IPS-NIHi7 (cell line): ENCODE measurements at regions not wholly inside any gene's neighbourhood (a gene's known extent, or its start where the extent isn't known, plus 50 kb on each side); places are given as distances from the start of the nearest gene placed in this dataset.
"Not testable (repeated sequence)": the region's sequence is repeated elsewhere in the genome, so short reads cannot be mapped to it uniquely, and the experiment has no call there.

Source experiments
- DNase-seq: peaks from one replicate; pipeline ENCODE4 v3.0.0; 2012; ENCODE audit warnings: mixed read lengths; ENCODE audit errors: extremely low spot score

DNA sequence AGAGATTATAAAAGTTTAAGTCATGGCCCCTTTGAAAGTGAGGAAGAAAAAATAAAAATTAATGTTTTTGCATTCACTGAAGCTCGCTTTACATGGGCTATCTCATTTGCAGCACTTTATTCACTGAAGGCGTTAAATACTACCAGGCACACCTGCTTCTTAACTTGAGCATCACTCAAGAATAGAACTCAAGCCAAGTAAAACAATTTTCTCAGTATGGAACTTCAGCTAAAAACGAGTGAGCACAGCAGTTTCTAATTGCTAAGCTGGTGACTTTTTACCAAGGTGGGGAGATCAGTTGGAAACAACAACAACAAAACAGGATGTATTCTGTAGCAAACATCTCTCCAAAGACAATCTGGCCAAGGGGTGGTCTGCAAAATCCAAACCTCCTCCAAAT is 405.6 kb downstream of the RAB38 start:
- DNase-seq, result no peak

- no peak for DNase-seq
Measured at GRCh38 chr11:87767615-87768014, 407.6 kb downstream of the RAB38 start.

- DNase-seq, result not testable (repeated sequence)
Measured at GRCh38 chr11:87764075-87764474, 411.2 kb downstream of the RAB38 start.

DNA sequence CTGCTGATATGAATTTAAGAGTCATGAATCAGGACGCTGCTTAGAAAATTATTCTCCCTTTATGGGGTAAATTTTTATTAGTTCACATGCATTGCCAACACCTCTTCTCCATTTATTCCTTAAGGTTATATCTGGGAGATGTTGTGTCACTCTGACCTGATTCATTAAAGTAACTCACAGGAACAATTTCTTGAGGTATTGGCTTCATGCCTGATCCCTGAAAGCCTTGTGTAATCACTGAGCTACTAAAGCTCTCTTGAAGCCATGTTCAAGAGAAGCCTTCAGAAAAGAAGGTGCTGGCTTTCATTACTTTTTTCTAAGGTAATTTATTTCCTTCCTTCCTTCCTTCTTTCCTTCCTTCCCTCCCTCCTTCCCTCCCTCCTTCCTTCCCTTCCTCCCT is 420.6 kb downstream of the RAB38 start:
- no peak for DNase-seq

DNA sequence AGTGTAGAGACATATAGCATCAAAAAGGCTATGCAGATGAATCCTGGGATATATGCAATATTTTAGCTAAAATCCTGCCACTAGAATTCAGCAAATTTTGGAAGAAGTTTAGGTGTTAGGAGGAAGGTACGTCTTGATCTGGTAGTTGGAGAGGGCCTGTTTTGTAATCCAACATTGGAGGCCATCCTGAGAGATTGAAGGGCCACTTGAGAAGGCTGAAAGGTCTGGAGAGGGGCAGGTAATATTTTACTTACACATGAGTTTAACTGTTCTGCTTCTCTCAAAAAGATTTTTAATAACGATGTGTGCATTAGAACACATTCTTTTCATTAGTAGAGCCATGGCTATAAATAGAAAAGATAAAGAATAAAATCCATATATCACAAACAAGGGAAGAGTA is 422.1 kb downstream of the RAB38 start:
- DNase-seq, result no peak

DNA sequence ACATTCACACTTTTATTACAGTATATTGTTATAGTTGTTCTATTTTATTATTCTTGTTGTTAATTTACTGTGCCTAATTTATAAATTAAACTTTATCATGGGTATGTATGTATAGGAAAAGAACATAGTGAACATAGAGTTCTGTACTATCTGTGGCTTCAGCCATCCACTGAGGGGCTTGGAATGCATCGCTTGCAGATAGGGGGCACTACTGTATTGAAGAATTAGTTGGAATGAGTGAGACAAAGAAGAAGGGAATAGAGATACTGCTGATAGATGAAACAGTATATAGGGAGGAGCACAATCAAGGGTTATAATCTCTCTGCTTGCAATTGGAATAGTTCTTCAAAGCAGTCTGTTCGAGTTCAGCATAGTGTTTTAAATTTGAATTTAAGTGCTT is 432.2 kb downstream of the RAB38 start:
- DNase-seq, result peak; percentile 35

- no peak for DNase-seq
Measured at GRCh38 chr11:87740968-87741367, 434.3 kb downstream of the RAB38 start.

- DNase-seq, result no peak
Measured at GRCh38 chr11:87740451-87740850, 434.8 kb downstream of the RAB38 start.

DNA sequence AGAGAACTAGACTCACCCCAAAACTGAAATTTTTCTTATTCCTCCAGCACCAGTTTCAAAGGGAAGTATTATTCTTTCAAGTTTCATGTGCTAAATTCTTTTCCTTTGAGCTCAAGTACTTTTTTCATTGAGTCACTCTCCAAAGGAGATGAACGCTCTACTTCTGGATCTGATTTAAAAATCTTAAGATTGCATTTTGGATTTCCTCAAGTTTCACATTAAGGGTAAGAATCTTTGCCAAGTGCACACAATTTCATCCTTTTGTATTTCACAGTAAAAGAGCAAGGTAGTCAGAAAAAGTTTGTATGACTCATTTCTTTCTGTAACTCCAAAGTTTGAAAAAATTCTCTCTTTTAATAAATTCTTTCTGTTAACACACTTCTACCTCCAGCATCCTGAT is 435.5 kb downstream of the RAB38 start:
- no peak for DNase-seq

DNA sequence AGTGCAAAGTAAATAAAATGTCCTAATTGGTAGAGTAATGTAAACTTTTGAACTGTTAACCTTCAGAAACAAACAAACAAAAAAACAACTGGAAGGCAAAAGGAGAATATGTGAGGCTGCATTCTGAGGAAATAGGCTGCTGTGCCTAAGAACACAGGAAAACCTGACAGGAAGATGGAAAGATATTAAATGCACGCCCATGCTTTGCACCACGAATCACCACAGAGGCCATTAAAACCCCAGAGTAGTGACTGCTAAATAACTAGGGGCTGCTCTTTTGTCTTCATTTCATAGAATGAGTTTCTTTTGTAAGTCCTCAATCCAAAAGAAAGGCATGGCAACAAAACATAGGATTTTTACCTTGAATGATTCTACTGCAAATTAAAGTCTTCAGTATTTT is 436.0 kb downstream of the RAB38 start:
- no peak for DNase-seq

DNA sequence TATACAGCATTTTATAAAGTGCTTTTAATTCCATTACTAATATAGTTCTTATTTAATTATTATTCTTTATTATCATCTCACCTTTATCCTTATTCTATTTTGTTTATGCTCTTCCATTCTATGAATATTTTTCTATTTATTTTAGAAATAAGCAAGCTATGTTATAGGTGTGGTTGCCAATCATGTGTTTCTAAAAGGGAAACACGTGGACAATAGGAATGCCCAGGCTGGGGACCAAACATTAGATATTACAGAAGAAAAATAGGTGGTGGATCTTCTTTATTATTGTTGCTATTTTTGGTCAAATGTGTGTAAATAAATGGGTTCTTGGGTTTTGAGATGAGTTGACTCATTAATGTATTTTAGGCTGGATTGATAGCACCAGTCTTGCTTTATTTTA is 438.3 kb downstream of the RAB38 start:
- DNase-seq, result no peak

GRCh38 chr11:87726506-87726905 is 448.7 kb downstream of the RAB38 start:
- no peak for DNase-seq

DNA sequence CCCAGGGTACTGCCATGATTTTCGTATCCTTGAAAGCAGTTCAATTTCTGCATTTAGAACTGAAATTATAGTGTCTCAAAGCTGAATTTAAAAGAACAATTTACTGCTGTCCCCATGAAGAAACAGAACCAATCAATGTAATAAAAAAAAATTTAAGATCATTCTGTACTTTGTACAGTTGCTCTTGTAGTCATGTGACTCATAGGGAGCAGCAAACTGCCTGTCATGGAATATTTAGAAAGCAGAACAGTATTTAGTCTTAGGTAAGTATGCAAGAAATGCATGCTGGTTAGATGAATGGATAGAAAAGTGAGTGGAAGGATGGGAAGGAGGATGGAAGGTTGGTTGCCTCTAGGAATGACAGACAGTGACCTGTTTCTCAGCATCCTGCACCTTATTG is 450.9 kb downstream of the RAB38 start:
- DNase-seq, result no peak

- DNase-seq, result peak; percentile 46
Measured at GRCh38 chr11:87722756-87723565, 452.3 kb downstream of the RAB38 start.

GRCh38 chr11:87719326-87720073 is 455.7 kb downstream of the RAB38 start:
- no peak for DNase-seq

DNA sequence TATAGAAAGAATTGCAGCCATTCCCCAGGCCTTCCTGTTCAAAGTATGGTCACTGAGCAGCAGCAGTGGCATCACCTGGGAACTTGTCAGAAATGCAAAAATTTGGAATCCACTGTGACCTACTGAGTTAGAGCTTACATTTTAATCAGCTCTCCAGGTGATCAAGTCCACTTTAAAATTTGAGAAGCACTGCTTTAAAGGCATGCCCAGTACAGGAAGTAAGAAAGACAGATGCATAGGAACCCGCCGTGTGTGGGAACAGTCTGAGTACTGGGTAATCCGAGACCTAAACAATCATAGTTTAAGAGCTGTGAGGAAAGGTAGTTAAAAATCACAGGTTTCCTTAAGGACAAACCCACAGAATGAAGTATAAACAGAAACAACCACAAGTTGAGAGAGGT is 462.4 kb downstream of the RAB38 start:
- DNase-seq, result no peak

DNA sequence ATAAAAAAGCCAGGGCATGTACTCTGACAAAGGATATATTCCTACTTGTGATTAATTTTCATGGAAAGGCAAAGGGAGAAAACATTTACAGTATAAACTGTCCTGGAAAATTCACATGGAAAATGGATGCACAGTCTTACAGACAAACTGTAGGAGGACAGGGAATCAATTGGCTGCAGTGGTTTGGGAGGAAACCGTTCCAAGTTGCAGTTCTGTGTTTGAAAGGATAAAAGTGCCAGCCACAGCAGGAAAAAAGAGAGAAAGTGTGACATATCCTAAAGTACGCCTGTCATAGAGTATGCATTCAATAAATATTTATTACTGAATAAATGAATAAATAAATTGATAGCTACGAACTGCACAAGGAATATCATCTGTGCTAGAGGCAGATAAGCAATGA is 462.9 kb downstream of the RAB38 start:
- DNase-seq, result no peak

- not testable (repeated sequence) for DNase-seq
Measured at GRCh38 chr11:87703589-87703988, 471.7 kb downstream of the RAB38 start.

GRCh38 chr11:87675993-87676392 is 499.2 kb downstream of the RAB38 start:
- DNase-seq, result no peak

DNA sequence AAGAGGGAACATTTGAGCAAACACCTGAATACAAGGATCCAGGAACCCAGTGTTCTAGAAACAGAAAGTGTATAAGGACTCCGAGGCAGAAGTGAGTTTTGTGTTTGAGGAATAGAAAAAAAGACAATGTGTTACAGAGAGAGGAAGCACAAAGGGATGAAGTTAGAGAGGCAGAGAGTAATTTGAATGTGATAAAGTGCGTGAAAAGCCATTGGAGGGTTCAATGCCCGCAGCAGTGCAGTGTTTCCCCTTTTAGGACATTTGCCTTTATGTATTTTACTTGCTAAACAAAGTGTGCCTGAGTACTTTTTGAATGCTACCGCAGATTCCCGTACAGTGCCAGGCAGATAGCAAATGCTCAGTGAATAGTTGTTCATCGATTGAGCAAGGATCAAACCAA is 508.5 kb downstream of the RAB38 start:
- DNase-seq, result no peak

- DNase-seq, result no peak
Measured at GRCh38 chr11:87662287-87662686, 513.0 kb downstream of the RAB38 start.

DNA sequence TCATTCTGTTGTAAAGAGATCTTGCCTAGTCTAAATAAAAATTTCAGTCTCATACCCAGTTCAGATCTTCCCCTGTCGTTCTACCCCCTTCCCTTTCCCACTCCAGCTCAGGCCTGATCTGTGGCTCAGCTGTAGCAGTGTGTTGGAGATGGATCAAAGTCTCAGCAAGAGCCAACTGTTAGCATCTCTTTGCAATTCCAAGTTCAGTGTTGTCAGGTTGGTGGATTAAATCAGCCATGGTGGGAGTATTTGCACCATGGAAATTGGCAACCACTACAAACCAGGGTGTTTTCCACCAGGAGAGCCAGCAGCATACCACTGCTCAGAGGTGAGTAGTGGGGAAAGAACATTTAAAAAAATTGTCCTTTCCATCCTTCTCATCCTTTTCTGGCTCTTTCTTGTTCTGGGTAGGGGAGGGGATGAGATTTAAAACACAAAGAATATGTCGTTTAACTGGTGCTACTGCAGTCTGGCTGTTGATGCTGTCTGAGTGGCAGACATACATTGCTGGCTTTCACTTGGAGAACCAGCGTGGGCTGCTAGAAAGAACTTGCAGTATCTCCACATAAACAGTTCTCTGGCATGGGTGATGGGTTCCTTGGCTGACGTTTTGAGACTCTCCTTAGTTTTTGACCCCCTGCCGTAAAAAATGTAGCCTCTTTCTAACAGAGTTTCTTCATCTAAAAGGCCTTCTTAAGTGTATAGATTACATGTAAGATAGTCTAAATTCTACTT is 514.1 kb downstream of the RAB38 start:
- no peak for DNase-seq

GRCh38 chr11:87659807-87660206 is 515.4 kb downstream of the RAB38 start:
- DNase-seq, result no peak
